Right lobe of liver (tissue), 6 donors: ENCODE measurements at regions not wholly inside any gene's neighbourhood (a gene's known extent, or its start where the extent isn't known, plus 50 kb on each side); places are given as distances from the start of the nearest gene placed in this dataset.

Source experiments
- ATAC-seq, 4 donors: fragments of 200-7000 bp; cut with Tn5 transposase; one replicate each; pipeline ENCODE4 v1.9.1; 2020; ENCODE audit warnings: mild to moderate bottlenecking in 4 of 4, moderate library complexity in 4 of 4
- DNase-seq, 3 donors: peaks; one replicate each; pipeline ENCODE4 v3.0.0-alpha.2; 2020
- H3K27ac ChIP-seq, 3 donors: fragments of 200-600 bp; one replicate each; pipeline ENCODE4 v1.8.0; 2022
- H3K27me3 ChIP-seq, 2 donors: fragments of 200-600 bp; one replicate each; pipeline ENCODE4 v1.8.0; 2022
- H3K36me3 ChIP-seq, 4 donors: fragments of 200-600 bp; sonication (generic) in 1 of 4; one replicate each; pipeline versions ENCODE4 v1.5.1 to v1.8.0; 2017 to 2022; ENCODE audit warnings: control low read depth in 1 of 4
- H3K4me1 ChIP-seq, 4 donors: fragments of 200-600 bp; sonication (generic) in 1 of 4; one replicate each; pipeline versions ENCODE4 v1.5.1 to v1.8.0; 2017 to 2022; ENCODE audit warnings: control low read depth in 1 of 4
- H3K4me3 ChIP-seq, 3 donors: fragments of 200-600 bp; one replicate each; pipeline ENCODE4 v1.8.0; 2022
- H3K9me3 ChIP-seq, 4 donors: fragments of 200-600 bp; sonication (generic) in 1 of 4; one replicate each; pipeline versions ENCODE4 v1.5.1 to v1.8.0; 2017 to 2022; ENCODE audit warnings: control low read depth in 1 of 4
- POLR2A ChIP-seq: fragments of 450-650 bp; IDR thresholded peaks from one replicate; pipeline ENCODE4 v1.6.1; 2017; ENCODE audit warnings: antibody characterized with exemption, mild to moderate bottlenecking
- WGBS: methylation state at CpG from one replicate; pipeline ENCODE4 v1.1.6; 2018; ENCODE audit warnings: low coverage, low lambda C conversion rate; ENCODE audit not compliant: insufficient coverage; ENCODE audit errors: missing lambda C conversion rate; 5-methylcytosine and 5-hydroxymethylcytosine counted together
- intact Hi-C, 2 donors: fragments of 100-400 bp; cut with DNase I; formaldehyde crosslinking; loops; one replicate each; pipeline versions ENCODE4 v1.11.2 to v1.14.1; 2022
- TF ChIP-seq, protein P1 (sequence below), 4 donors: fragments of 200-600 bp in 3 of 4; fragments of 450-650 bp in 1 of 4; IDR thresholded peaks; one replicate each; pipeline versions ENCODE4 v1.5.1 to v1.8.0; 2016 to 2022; ENCODE audit warnings: antibody characterized with exemption in 4 of 4, mild to moderate bottlenecking in 2 of 4
- donor health status: DM: no; HTN: yes; CAD: no.
- donor health status: DM: no; HTN: no; CAD: no.
- donor health status: DM: no; HTN: no; CAD: no.
- donor health status: DM: no; HTN: yes; CAD: no.
- donor health status: DM: no; HTN: yes; CAD: no.

GRCh38 chr9:78521680-78522079, 224.8 kb downstream of the PSAT1 start:
- ATAC-seq (no peak), DNase-seq (no peak)
- Histone ChIP-seq H3K27me3 (no peaks in the 10 kb centered on the region), H3K27ac (no peak overlapping the region), H3K4me3 (no peak overlapping the region), H3K9me3 (no peaks in the 10 kb centered on the region), H3K4me1 (no peaks in the 10 kb centered on the region), H3K36me3 (no peaks in the 10 kb centered on the region)
- no peak for TF ChIP-seq POLR2A
- TF ChIP-seq, protein P1, sequence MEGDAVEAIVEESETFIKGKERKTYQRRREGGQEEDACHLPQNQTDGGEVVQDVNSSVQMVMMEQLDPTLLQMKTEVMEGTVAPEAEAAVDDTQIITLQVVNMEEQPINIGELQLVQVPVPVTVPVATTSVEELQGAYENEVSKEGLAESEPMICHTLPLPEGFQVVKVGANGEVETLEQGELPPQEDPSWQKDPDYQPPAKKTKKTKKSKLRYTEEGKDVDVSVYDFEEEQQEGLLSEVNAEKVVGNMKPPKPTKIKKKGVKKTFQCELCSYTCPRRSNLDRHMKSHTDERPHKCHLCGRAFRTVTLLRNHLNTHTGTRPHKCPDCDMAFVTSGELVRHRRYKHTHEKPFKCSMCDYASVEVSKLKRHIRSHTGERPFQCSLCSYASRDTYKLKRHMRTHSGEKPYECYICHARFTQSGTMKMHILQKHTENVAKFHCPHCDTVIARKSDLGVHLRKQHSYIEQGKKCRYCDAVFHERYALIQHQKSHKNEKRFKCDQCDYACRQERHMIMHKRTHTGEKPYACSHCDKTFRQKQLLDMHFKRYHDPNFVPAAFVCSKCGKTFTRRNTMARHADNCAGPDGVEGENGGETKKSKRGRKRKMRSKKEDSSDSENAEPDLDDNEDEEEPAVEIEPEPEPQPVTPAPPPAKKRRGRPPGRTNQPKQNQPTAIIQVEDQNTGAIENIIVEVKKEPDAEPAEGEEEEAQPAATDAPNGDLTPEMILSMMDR (IDR thresholded peaks at IDR 0.05), result no peak
- intact Hi-C loops, result no loop called here

GRCh38 chr9:78525986-78526560, 229.1 kb downstream of the PSAT1 start:
- H3K9me3 ChIP-seq, result no peaks in the 10 kb centered on the region
- no peaks in the 10 kb centered on the region for H3K27me3 ChIP-seq
- TF ChIP-seq, protein P1 (IDR thresholded peaks at IDR 0.05), result no peak
- no peak for TF ChIP-seq POLR2A
- no peak overlapping the region for H3K27ac ChIP-seq
- no peaks in the 10 kb centered on the region for H3K36me3 ChIP-seq
- no peaks in the 10 kb centered on the region for H3K4me1 ChIP-seq
- ATAC-seq, result no peak
- no peak for DNase-seq
- intact Hi-C loops, result no loop called here
- 69% methylated on average over 2 of the region's 2 CpGs for whole genome bisulfite sequencing
- H3K4me3 ChIP-seq, result no peak overlapping the region

GRCh38 chr9:78533500-78533899, 236.6 kb downstream of the PSAT1 start:
- ATAC-seq (no peak), DNase-seq (no peak)
- Histone ChIP-seq H3K36me3 (no peaks in the 10 kb centered on the region), H3K27me3 (no peaks in the 10 kb centered on the region), H3K4me1 (no peaks in the 10 kb centered on the region), H3K4me3 (no peak overlapping the region), H3K9me3 (no peaks in the 10 kb centered on the region), H3K27ac (no peak overlapping the region)
- no peak for TF ChIP-seq POLR2A
- TF ChIP-seq, protein P1 (IDR thresholded peaks at IDR 0.05), result no peak
- WGBS, result 77% methylated on average over 2 of the region's 2 CpGs
- intact Hi-C loops, result no loop called here

- no peak for ATAC-seq
- Histone ChIP-seq H3K27me3 (no peaks in the 10 kb centered on the region), H3K4me3 (no peak overlapping the region), H3K9me3 (no peaks in the 10 kb centered on the region), H3K36me3 (no peaks in the 10 kb centered on the region), H3K27ac (no peak overlapping the region), H3K4me1 (peaks cover 0 to 12% (median 6%) of the 10 kb centered on the region in 4 donors)
- no peak for TF ChIP-seq POLR2A
- TF ChIP-seq, protein P1 (IDR thresholded peaks at IDR 0.05), result no peak
- intact Hi-C loops, result no loop called here
- DNase-seq, result no peak
- WGBS, result 40% methylated on average over 3 of the region's 3 CpGs
Measured at GRCh38 chr9:78539188-78539587, 242.3 kb downstream of the PSAT1 start.

DNA sequence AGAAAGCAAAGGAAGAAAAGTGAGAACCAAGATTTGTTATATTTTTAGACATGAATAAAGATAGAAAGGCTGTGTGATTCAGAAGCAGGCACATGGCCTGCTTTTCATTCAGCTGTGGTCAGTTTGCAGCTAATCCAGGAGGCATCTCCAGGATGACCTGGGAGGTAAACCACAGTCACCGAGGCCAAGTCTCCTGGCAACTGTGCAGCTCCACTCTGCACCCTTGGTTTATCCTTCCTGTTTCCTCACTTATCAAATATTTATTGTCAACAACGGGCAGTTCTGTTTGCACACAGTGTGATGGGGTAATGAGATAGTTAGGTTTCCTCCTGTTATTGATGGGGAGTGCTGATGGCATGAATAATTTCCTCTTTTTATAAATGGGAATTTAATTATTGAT, 243.0 kb downstream of the PSAT1 start:
- Histone ChIP-seq H3K4me1 (peaks cover 0 to 12% (median 6%) of the 10 kb centered on the region in 4 donors), H3K27me3 (no peaks in the 10 kb centered on the region), H3K27ac (no peak overlapping the region), H3K4me3 (no peak overlapping the region), H3K36me3 (no peaks in the 10 kb centered on the region), H3K9me3 (no peaks in the 10 kb centered on the region)
- intact Hi-C loops, result loop anchor here in 1 of 2 donors (10.0 kb wide), 1 partner anchor 65 kb away; no protein-coding TSS in a partner anchor
- WGBS, result 6% methylated on average over 2 of the region's 2 CpGs
- ATAC-seq, result peak; percentile 99
- TF ChIP-seq, protein P1 (IDR thresholded peaks at IDR 0.05), result no peak
- TF ChIP-seq POLR2A, result no peak
- peak; percentile 69 to 85 (median 69) for DNase-seq
